Renal cortex interstitium (tissue), 11 donors: ENCODE measurements at regions not wholly inside any gene's neighbourhood (a gene's known extent, or its start where the extent isn't known, plus 50 kb on each side); places are given as distances from the start of the nearest gene placed in this dataset.
A peak's percentile ranks its signal among the peaks of the same experiment; 100 is the strongest.
"Not testable (repeated sequence)": the region's sequence is repeated elsewhere in the genome, so short reads cannot be mapped to it uniquely, and the experiment has no call there.

Source experiments
- DNase-seq, 11 donors: peaks; one replicate each; pipeline ENCODE4 v3.0.0-alpha.2; 2013; ENCODE audit warnings: low read depth in 9 of 11, low spot score in 4 of 11; ENCODE audit errors: extremely low read depth in 1 of 11

DNA sequence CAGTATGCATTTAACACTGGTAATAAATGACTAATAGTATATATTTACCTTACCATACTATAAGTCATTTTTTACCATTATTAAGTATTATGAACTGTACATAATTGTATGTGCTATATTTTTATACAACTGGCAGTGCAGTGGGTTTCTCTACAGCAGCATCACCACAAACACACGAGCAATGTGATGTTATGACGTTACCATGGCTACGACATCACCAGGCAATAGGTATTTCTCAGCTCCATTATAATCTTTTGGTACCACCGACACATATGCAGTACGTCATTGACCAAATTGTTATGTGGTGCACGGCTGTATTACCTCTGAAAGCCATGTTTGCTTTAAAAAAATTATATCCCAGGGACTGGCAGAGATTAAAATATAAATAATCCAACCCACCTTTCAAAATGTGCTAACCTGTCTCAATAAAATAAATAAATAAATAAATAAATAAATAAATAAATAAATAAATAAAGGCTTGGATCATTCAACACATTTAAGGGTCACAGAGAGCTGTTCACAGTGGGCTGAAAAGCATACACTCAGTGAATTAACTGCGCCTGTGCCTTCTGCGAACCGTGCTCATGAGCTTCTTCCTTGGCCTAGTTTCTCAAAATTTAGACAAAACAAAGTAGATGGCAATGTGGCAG lies 121.4 kb upstream of the SLC35F3 start:
- no peak for DNase-seq

DNA sequence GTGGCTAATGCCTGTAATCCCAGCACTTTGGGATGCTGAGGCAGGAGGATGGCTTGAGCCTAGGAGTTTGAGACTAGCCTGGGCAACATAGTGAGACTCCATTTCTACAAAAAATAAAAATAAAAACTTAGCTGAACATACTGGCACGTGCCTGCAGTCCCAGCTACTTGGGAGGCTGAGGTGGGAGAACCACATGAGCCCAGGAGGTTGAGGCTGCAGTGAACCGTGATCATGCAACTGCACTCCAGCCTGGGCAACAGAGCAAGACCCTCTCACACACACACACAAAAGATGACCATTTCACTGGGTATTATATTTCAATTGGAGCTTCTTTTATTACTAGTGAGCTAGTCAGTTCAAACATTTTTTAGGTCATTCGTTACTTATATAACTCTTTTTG lies 116.9 kb upstream of the SLC35F3 start:
- no peak for DNase-seq

- no peak for DNase-seq
These were observed 115.8 kb upstream of the SLC35F3 start for GRCh38 chr1:233788687-233789086.

DNA sequence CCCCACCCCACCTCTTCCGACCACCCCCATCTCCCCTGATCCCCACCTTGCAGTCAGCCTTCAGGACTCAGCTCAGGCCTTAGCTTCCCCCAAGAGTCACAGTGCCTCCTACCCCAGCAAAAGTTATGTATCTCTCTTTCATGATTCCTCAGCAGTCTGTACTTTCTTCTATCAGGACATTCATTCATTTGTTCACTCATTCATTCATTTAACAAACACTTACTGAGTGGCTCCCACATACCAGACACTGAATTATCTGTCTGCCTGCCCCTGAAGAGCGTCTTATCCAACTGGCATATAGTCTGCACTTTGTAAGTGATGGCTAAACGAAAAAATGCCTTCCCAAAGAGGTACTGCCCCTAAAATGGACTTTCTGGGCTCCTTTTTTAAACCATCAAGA lies 114.4 kb upstream of the SLC35F3 start:
- DNase-seq: no peak

DNA sequence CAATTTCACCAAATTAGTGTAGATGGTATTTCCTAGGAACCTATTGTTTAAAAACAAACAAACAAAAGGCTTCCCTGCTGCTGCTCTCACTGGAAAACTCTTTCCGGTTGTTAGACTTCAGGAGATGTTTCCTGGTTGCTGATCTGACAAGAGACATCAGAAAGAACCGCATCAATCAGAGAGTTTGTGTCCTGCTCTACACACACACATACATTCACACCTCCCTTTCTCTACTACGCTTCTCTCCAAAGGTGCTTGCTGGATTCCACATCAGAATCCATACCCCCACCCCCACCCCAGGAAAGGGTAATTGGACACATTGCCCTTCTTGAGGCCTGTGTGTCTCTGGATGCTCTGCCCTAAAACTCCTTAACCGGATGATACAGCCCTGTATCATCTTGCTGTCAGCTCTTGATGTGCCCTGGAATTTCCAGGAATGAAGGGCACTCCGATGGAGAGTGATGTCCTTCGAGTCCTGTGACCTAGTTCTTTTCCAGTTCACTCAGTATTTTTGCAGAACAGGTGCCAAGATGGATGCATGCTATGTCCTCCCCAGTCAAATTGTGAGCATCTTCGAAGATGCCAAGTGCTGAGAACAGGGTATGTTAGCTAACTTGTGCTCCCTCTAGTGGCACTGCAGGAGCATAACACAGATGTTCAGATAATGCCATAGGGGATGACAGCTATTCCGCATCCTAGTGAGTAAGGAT lies 113.7 kb upstream of the SLC35F3 start:
- DNase-seq: peak in 10 of 11 donors; percentile 29 to 64 (median 48)

GRCh38 chr1:233791372-233791703 lies 113.1 kb upstream of the SLC35F3 start:
- no peak for DNase-seq

- peak in 2 of 11 donors; percentile 7 to 18 for DNase-seq
These were observed 112.8 kb upstream of the SLC35F3 start for GRCh38 chr1:233791721-233792120.

- DNase-seq: no peak
These were observed 109.6 kb upstream of the SLC35F3 start for GRCh38 chr1:233794863-233795262.

GRCh38 chr1:233796146-233796783 lies 108.2 kb upstream of the SLC35F3 start:
- DNase-seq: no peak

DNA sequence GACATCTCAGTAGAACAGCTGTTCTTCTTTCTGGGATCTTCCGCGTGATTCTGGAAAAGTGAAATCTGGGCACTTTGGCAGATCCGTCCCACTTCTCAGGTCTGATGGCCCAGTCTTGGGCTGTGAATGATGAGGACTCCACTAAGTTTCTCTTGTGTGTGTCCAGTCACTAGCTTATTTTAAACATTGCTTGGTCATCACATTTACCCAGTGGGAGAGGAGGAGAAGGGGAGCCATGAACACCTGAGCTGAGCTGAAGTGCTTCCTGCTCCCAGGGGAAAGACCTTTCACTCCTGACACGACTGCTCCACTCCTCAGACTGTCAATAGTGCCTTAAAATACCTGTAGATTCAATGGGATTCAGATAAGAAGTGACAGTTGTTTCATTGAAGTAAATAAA lies 101.9 kb upstream of the SLC35F3 start:
- no peak for DNase-seq

DNA sequence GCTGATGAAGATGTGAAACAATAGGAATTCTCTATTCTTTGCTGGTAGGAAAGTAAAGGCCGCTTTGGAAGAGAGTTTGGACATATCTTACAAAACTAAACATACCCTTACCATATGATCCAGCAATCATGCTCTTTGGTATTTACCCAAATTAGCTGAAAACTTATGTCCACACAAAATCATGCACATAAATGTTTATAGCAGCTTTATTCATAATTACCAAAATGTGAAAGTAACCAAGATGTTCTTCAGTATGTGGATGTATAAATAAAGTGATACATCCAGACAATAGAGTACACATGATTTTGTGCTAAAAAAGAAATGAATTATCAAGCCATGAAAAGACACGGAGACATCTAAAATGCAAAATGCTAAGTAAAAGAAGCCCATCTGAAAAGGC lies 98.7 kb upstream of the SLC35F3 start:
- DNase-seq: no peak

- DNase-seq: no peak
These were observed 89.1 kb upstream of the SLC35F3 start for GRCh38 chr1:233815357-233815756.

GRCh38 chr1:233815865-233816264 lies 88.6 kb upstream of the SLC35F3 start:
- no peak for DNase-seq

DNA sequence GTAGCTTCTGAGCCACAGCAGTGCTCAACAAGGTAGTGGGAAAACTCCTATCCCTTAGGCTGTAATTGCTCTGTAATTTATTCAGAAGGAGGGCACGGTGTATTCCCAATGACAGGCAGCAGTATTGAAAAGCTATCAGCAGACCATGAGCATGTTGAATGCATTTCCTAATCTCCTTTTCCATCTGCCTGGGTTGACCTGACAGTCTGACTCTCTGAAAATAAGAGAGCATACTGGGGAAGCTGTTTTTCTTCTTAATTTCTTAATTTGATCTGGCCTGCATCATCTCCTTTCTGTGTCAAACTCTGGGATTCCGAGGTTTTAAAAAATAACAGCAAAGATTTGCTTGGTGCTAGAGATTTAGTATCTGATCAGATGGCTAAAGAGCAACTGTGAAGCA lies 88.1 kb upstream of the SLC35F3 start:
- no peak for DNase-seq

- DNase-seq: no peak
These were observed 85.4 kb upstream of the SLC35F3 start for GRCh38 chr1:233819042-233819441.

GRCh38 chr1:233824179-233824578 lies 80.3 kb upstream of the SLC35F3 start:
- not testable (repeated sequence) for DNase-seq

GRCh38 chr1:233827937-233828336 lies 76.5 kb upstream of the SLC35F3 start:
- not testable (repeated sequence) for DNase-seq

GRCh38 chr1:233828480-233828879 lies 76.0 kb upstream of the SLC35F3 start:
- no peak for DNase-seq

GRCh38 chr1:233834609-233835008 lies 69.9 kb upstream of the SLC35F3 start:
- no peak for DNase-seq

DNA sequence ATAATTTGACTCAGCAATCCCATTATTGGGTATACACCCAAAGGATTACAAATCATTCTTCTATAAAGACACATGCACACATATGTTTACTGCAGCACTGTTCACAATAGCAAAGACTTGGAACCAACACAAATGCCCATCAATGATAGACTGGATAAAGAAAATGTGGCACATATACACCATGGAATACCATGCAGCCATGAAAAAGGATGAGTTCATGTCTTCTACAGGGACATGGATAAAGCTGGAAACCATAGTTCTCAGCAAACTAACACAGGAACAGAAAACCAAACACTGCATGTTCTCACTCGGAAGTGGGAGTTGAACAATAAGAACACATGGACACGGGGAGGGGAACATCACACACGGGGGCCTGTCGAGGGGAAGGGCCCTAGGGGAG lies 66.3 kb upstream of the SLC35F3 start:
- DNase-seq: not testable (repeated sequence)
